ENCODE measurements at regions not wholly inside any gene's neighbourhood (a gene's known extent, or its start where the extent isn't known, plus 50 kb on each side); places are given as distances from the start of the nearest gene placed in this dataset.

DNA sequence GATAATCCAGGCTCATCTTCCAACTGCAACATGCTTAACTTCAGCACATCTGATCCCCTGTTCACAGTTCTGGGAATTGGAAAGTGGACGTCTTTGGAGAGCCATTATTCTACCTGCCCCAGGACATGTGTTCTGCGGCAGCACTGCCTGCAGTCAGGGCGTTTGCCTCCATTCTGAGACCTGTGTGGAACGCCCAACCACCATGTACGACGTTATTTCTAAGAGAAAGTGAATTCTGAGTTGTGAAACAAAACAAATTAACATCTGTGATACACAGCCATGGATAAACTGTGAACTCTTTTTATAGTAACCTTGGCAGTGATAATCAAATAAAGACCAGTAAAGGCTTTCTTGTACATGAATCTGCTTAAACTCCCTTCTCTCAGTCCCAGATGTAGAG lies 195.8 kb downstream of the AASDH start:
- TF ChIP-seq EP300 (IDR thresholded peaks at IDR 0.05; ENCODE audit: borderline replicate concordance in 1 of 2, low read depth in 2 of 2, low read length in 2 of 2) (no peak), NANOG (IDR thresholded peaks at IDR 0.05; ENCODE audit: insufficient read depth, low read depth, low read length, poor library complexity, severe bottlenecking) (no peak), POLR2AphosphoS5 (IDR thresholded peaks at IDR 0.05; ENCODE audit: low read depth, low read length) (no peak)
